CD4-positive, CD25-positive, alpha-beta regulatory T cell (primary cell): ENCODE measurements at regions not wholly inside any gene's neighbourhood (a gene's known extent, or its start where the extent isn't known, plus 50 kb on each side); places are given as distances from the start of the nearest gene placed in this dataset.
A peak's percentile ranks its signal among the peaks of the same experiment; 100 is the strongest.

ENCODE experiments used
- ATAC-seq, 2 donors: fragments of 150-1000 bp; cut with Tn5 transposase; one replicate each; pipeline ENCODE4 v1.10.0; 2021; ENCODE audit warnings: low read depth in 2 of 2, moderate number of reproducible peaks in 2 of 2, moderate library complexity in 1 of 2
- DNase-seq, 3 donors: peaks; one replicate each; pipeline versions ENCODE4 v3.0.0 to v3.0.0-alpha.2; 2012 to 2022; ENCODE audit warnings: mixed read lengths in 1 of 3
- H3K27ac ChIP-seq: one replicate; pipeline ENCODE4 v1.7.0; 2013; ENCODE audit warnings: mild to moderate bottlenecking, low read length; ENCODE audit not compliant: insufficient read depth, poor library complexity, severe bottlenecking
- H3K27me3 ChIP-seq: one replicate; pipeline ENCODE4 v1.7.0; 2013; ENCODE audit warnings: low read length; ENCODE audit not compliant: control insufficient read depth, insufficient read depth
- H3K36me3 ChIP-seq: one replicate; pipeline ENCODE4 v1.7.0; 2013; ENCODE audit warnings: mild to moderate bottlenecking, low read length, moderate library complexity; ENCODE audit not compliant: control insufficient read depth, insufficient read depth
- H3K4me1 ChIP-seq: 2 replicates; pipeline ENCODE4 v1.7.0; 2013; ENCODE audit warnings: mild to moderate bottlenecking, low read length; ENCODE audit not compliant: insufficient read depth, control insufficient read depth, poor library complexity, severe bottlenecking
- H3K4me3 ChIP-seq: one replicate; pipeline ENCODE4 v1.7.0; 2013; ENCODE audit warnings: low read depth, mild to moderate bottlenecking, low read length, moderate library complexity
- H3K9me3 ChIP-seq, 2 experiments: 1 replicate in 1 of 2; 2 replicates in 1 of 2; pipeline ENCODE4 v1.7.0; 2013; ENCODE audit warnings: low read length in 2 of 2, mild to moderate bottlenecking in 1 of 2, moderate library complexity in 1 of 2; ENCODE audit not compliant: control insufficient read depth in 2 of 2
- H3K27ac Mint-ChIP-seq, 3 donors: one replicate each; pipeline ENCODE4 v1.8.0; 2020 to 2022; ENCODE audit warnings: mild to moderate bottlenecking in 3 of 3, mixed read lengths in 3 of 3, moderate library complexity in 2 of 3
- H3K27me3 Mint-ChIP-seq: one replicate; pipeline ENCODE4 v1.8.0; 2022; ENCODE audit warnings: mild to moderate bottlenecking, mixed read lengths
- H3K36me3 Mint-ChIP-seq: one replicate; pipeline ENCODE4 v1.8.0; 2020; ENCODE audit warnings: mixed read lengths
- H3K4me1 Mint-ChIP-seq, 4 donors: one replicate each; pipeline ENCODE4 v1.8.0; 2020 to 2022; ENCODE audit warnings: mixed read lengths in 4 of 4, mild to moderate bottlenecking in 1 of 4
- H3K4me3 Mint-ChIP-seq, 4 donors: one replicate each; pipeline ENCODE4 v1.8.0; 2020 to 2022; ENCODE audit warnings: mild to moderate bottlenecking in 4 of 4, mixed read lengths in 4 of 4, moderate library complexity in 3 of 4
- H3K9me3 Mint-ChIP-seq, 7 donors: one replicate each; pipeline ENCODE4 v1.8.0; 2020 to 2022; ENCODE audit warnings: mixed read lengths in 7 of 7, mild to moderate bottlenecking in 3 of 7, moderate library complexity in 2 of 7

- Histone ChIP-seq H3K9me3 (no peaks in the 10 kb centered on the region), H3K4me3 (no peak overlapping the region), H3K4me1 (peaks cover 3% of the 10 kb centered on the region), H3K27ac (no peak overlapping the region), H3K36me3 (peaks cover 23% of the 10 kb centered on the region), H3K27me3 (no peaks in the 10 kb centered on the region)
- no peak overlapping the region for H3K4me3 Mint-ChIP-seq
- peaks cover 4% of the 10 kb centered on the region for H3K36me3 Mint-ChIP-seq
- H3K4me1 Mint-ChIP-seq, result peaks cover 0 to 9% (median 1%) of the 10 kb centered on the region in 4 donors
- ATAC-seq, result no peak
- DNase-seq, result no peak
- no peaks in the 10 kb centered on the region for H3K9me3 Mint-ChIP-seq
- H3K27me3 Mint-ChIP-seq, result no peaks in the 10 kb centered on the region
- no peak overlapping the region for H3K27ac Mint-ChIP-seq
These were observed 140.3 kb downstream of the CRYBB2 start for GRCh38 chr22:25359601-25360261.

GRCh38 chr22:25360411-25360810 is 141.0 kb downstream of the CRYBB2 start:
- Histone ChIP-seq H3K4me3 (no peak overlapping the region), H3K27ac (no peak overlapping the region), H3K9me3 (no peaks in the 10 kb centered on the region), H3K4me1 (peaks cover 3% of the 10 kb centered on the region), H3K36me3 (peaks cover 23% of the 10 kb centered on the region), H3K27me3 (no peaks in the 10 kb centered on the region)
- no peak overlapping the region for H3K27ac Mint-ChIP-seq
- no peak overlapping the region for H3K4me3 Mint-ChIP-seq
- ATAC-seq, result no peak
- H3K36me3 Mint-ChIP-seq, result peaks cover 7% of the 10 kb centered on the region
- H3K9me3 Mint-ChIP-seq, result no peaks in the 10 kb centered on the region
- no peak for DNase-seq
- H3K4me1 Mint-ChIP-seq, result peaks cover 0 to 11% (median 1%) of the 10 kb centered on the region in 4 donors
- H3K27me3 Mint-ChIP-seq, result no peaks in the 10 kb centered on the region

GRCh38 chr22:25360891-25361645 is 141.6 kb downstream of the CRYBB2 start:
- H3K4me3 ChIP-seq, result no peak overlapping the region
- no peak for DNase-seq
- H3K4me1 ChIP-seq, result peaks cover 3% of the 10 kb centered on the region
- Mint-ChIP-seq H3K27ac (no peak overlapping the region), H3K4me3 (no peak overlapping the region), H3K9me3 (no peaks in the 10 kb centered on the region), H3K27me3 (no peaks in the 10 kb centered on the region), H3K4me1 (peaks cover 0 to 11% (median 1%) of the 10 kb centered on the region in 4 donors), H3K36me3 (peaks cover 4% of the 10 kb centered on the region)
- peaks cover 23% of the 10 kb centered on the region for H3K36me3 ChIP-seq
- no peak overlapping the region for H3K27ac ChIP-seq
- ATAC-seq, result no peak
- no peaks in the 10 kb centered on the region for H3K27me3 ChIP-seq
- H3K9me3 ChIP-seq, result no peaks in the 10 kb centered on the region

GRCh38 chr22:25361899-25362214 is 142.4 kb downstream of the CRYBB2 start:
- H3K27me3 Mint-ChIP-seq, result no peaks in the 10 kb centered on the region
- peaks cover 3% of the 10 kb centered on the region for H3K4me1 ChIP-seq
- H3K4me3 ChIP-seq, result no peak overlapping the region
- ATAC-seq (no peak), DNase-seq (no peak)
- no peak overlapping the region for H3K4me3 Mint-ChIP-seq
- no peaks in the 10 kb centered on the region for H3K27me3 ChIP-seq
- no peaks in the 10 kb centered on the region for H3K9me3 Mint-ChIP-seq
- H3K27ac Mint-ChIP-seq, result no peak overlapping the region
- peaks cover 0 to 11% (median 1%) of the 10 kb centered on the region in 4 donors for H3K4me1 Mint-ChIP-seq
- no peak overlapping the region for H3K27ac ChIP-seq
- H3K9me3 ChIP-seq, result no peaks in the 10 kb centered on the region
- H3K36me3 Mint-ChIP-seq, result peaks cover 3% of the 10 kb centered on the region
- H3K36me3 ChIP-seq, result peaks cover 23% of the 10 kb centered on the region

- Mint-ChIP-seq H3K27me3 (no peaks in the 10 kb centered on the region), H3K4me1 (peaks cover 0 to 11% (median 1%) of the 10 kb centered on the region in 4 donors), H3K4me3 (no peak overlapping the region), H3K9me3 (no peaks in the 10 kb centered on the region), H3K36me3 (peaks cover 3% of the 10 kb centered on the region), H3K27ac (no peak overlapping the region)
- peak; percentile 30 to 58 (median 49) for DNase-seq
- peaks cover 3% of the 10 kb centered on the region for H3K4me1 ChIP-seq
- no peak overlapping the region for H3K4me3 ChIP-seq
- H3K27me3 ChIP-seq, result no peaks in the 10 kb centered on the region
- no peak overlapping the region for H3K27ac ChIP-seq
- H3K9me3 ChIP-seq, result no peaks in the 10 kb centered on the region
- peak; percentile 38 to 45 for ATAC-seq
- peaks cover 19% of the 10 kb centered on the region for H3K36me3 ChIP-seq
These were observed 142.9 kb downstream of the CRYBB2 start for GRCh38 chr22:25362215-25362882.

GRCh38 chr22:25362883-25363240 is 143.4 kb downstream of the CRYBB2 start:
- H3K9me3 ChIP-seq, result no peaks in the 10 kb centered on the region

GRCh38 chr22:25363474-25363873 is 144.0 kb downstream of the CRYBB2 start:
- DNase-seq, result no peak
- H3K27ac Mint-ChIP-seq, result no peak overlapping the region

More at GRCh38 chr22:25362883-25363240, 143.4 kb downstream of the CRYBB2 start:
- Mint-ChIP-seq H3K27me3 (no peaks in the 10 kb centered on the region), H3K9me3 (no peaks in the 10 kb centered on the region), H3K36me3 (peaks cover 3% of the 10 kb centered on the region), H3K27ac (no peak overlapping the region), H3K4me1 (peaks cover 0 to 14% (median 1%) of the 10 kb centered on the region in 4 donors), H3K4me3 (no peak overlapping the region)
- no peak overlapping the region for H3K27ac ChIP-seq
- H3K36me3 ChIP-seq, result peaks cover 14% of the 10 kb centered on the region
- peaks cover 3% of the 10 kb centered on the region for H3K4me1 ChIP-seq
- ATAC-seq, result no peak
- no peaks in the 10 kb centered on the region for H3K27me3 ChIP-seq
- DNase-seq, result no peak
- H3K4me3 ChIP-seq, result no peak overlapping the region

More at GRCh38 chr22:25363474-25363873, 144.0 kb downstream of the CRYBB2 start:
- peaks cover 9% of the 10 kb centered on the region for H3K36me3 ChIP-seq
- no peak overlapping the region for H3K4me3 Mint-ChIP-seq
- H3K9me3 Mint-ChIP-seq, result no peaks in the 10 kb centered on the region
- peaks cover 0 to 16% (median 3%) of the 10 kb centered on the region in 4 donors for H3K4me1 Mint-ChIP-seq
- H3K4me3 ChIP-seq, result no peak overlapping the region
- no peaks in the 10 kb centered on the region for H3K27me3 ChIP-seq
- peaks cover 3% of the 10 kb centered on the region for H3K4me1 ChIP-seq
- no peaks in the 10 kb centered on the region for H3K9me3 ChIP-seq
- no peaks in the 10 kb centered on the region for H3K27me3 Mint-ChIP-seq
- H3K36me3 Mint-ChIP-seq, result peaks cover 7% of the 10 kb centered on the region
- no peak for ATAC-seq
- H3K27ac ChIP-seq, result no peak overlapping the region
